LNCaP clone FGC (cell line): ENCODE measurements at regions not wholly inside any gene's neighbourhood (a gene's known extent, or its start where the extent isn't known, plus 50 kb on each side); places are given as distances from the start of the nearest gene placed in this dataset.

Experiments
- DNase-seq: peaks from one replicate; pipeline ENCODE4 v3.0.0-alpha.2; 2011; ENCODE audit warnings: low read depth
- H3K4me3 ChIP-seq: 2 replicates; pipeline ENCODE4 v1.5.1; 2011; ENCODE audit warnings: mild to moderate bottlenecking, low read depth, low read length, control low read depth
- CTCF ChIP-seq: IDR thresholded peaks from 2 replicates; pipeline ENCODE4 v1.5.1; 2012; ENCODE audit warnings: mild to moderate bottlenecking; ENCODE audit not compliant: control insufficient read depth, insufficient read depth; ENCODE audit errors: extremely low read depth

- DNase-seq = no peak
- H3K4me3 ChIP-seq = no peak overlapping the region
- no peak for TF ChIP-seq CTCF
These were observed 167.9 kb upstream of the MAF start for GRCh38 chr16:79768276-79768970.

DNA sequence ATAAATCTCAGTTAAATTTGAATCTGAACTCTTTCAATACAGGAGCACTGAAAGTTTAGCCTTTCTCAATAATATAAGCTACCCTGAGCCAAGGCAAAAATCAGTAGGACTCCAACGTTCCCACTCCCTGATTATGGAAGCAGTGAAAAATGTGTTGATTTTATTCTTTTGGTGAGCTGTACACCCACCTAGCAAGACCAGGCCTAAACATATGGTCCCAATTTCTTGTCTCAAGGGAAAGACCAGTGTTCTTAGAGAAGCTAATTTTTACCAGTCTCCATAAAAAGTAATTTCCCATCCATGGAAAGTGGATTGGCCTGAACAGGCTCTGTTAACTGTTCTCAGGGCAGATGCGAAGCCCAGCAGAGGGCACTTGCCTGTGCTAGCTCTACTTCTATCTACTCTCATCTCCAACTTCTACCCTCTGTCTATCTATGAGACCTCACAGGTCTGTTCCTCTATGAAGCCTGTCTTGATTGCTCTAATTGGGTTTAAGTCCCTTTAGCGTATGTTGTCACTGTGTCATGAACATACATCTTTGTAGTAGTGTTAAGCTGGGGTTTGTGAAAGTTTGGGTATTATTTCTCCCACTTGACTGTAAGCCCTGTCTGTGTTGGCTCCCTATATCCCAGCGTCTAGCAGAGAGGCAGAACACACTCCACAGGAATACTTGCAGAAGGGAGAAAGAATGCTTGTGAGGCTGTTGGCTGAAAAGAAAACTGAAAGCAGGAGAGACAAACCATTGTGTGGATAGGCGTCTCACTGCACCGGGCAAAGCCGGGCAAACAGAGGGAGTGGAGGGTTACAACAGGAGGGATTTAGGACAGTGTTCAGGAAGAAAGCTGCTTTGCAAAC, 167.1 kb upstream of the MAF start:
- TF ChIP-seq CTCF = peak; percentile 58
- no peak overlapping the region for H3K4me3 ChIP-seq
- DNase-seq = no peak

DNA sequence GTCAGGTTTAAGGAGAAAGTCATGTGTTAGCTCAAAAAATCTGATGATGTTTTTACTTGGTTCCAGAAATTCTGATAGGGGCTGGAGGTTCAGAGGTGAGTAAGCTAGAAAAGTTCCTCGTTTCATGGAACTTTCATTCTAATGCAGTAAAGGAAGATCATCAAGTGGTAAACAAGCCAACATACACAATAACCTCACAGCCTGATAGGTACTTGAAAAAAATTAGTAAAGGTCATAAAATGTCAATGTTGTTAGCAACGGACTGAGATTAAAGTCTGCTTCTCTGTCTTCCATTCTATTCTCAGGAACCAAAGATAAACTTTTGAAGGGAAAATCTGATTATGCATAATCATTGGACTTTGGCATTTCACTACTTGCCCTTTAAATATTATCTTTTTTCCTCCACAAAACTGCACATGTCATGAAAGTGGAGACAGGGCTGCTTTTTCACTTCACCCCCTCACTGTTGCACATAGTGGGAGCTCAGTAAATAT, 165.4 kb upstream of the MAF start:
- H3K4me3 ChIP-seq = no peak overlapping the region
- no peak for DNase-seq
- no peak for TF ChIP-seq CTCF

DNA sequence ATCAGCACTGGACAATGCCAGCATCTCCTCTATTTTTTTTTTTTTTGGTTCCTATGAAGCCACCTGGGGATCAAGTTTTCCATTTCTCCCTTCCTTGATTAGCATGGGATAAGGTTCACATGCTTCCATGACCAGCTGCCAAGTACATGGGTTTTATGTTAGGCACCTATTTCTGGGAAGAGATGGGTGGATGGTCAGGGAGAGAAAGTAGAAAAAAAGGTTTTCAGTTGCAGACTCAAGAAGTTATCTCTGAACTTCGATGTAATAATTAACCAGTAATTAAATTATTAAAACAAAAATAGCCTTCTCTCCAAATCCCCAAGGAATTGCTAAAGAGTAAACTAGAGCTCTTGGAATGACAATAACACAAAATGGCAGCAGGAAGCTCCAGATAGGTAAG, 164.9 kb upstream of the MAF start:
- DNase-seq = no peak
- TF ChIP-seq CTCF = no peak
- no peak overlapping the region for H3K4me3 ChIP-seq

GRCh38 chr16:79764415-79765110, 164.0 kb upstream of the MAF start:
- TF ChIP-seq CTCF = no peak
- no peak for DNase-seq
- no peak overlapping the region for H3K4me3 ChIP-seq

GRCh38 chr16:79762217-79762616, 161.7 kb upstream of the MAF start:
- TF ChIP-seq CTCF = no peak
- H3K4me3 ChIP-seq = no peak overlapping the region
- DNase-seq = no peak
